ENCODE measurements at regions not wholly inside any gene's neighbourhood (a gene's known extent, or its start where the extent isn't known, plus 50 kb on each side); places are given as distances from the start of the nearest gene placed in this dataset.
"Not testable (repeated sequence)": the region's sequence is repeated elsewhere in the genome, so short reads cannot be mapped to it uniquely, and the experiment has no call there.

- DNase-seq, result no peak
These were observed 142.0 kb upstream of the MMADHC start for GRCh38 chr2:149729586-149729985.

- DNase-seq, result no peak
These were observed 140.4 kb upstream of the MMADHC start for GRCh38 chr2:149727927-149728326.

- no peak for DNase-seq
These were observed 137.7 kb upstream of the MMADHC start for GRCh38 chr2:149725234-149725633.

GRCh38 chr2:149724091-149724490 is 136.5 kb upstream of the MMADHC start:
- DNase-seq, result no peak

- DNase-seq, result no peak
These were observed 133.0 kb upstream of the MMADHC start for GRCh38 chr2:149720615-149721014.

GRCh38 chr2:149719695-149720094 is 132.1 kb upstream of the MMADHC start:
- DNase-seq, result no peak

GRCh38 chr2:149716687-149717086 is 129.1 kb upstream of the MMADHC start:
- no peak for DNase-seq

- no peak for DNase-seq
These were observed 128.3 kb upstream of the MMADHC start for GRCh38 chr2:149715894-149716293.

- peak; percentile 8 for DNase-seq
These were observed 127.5 kb upstream of the MMADHC start for GRCh38 chr2:149715005-149715592.

- no peak for DNase-seq
These were observed 122.1 kb upstream of the MMADHC start for GRCh38 chr2:149709496-149710263.

GRCh38 chr2:149703281-149703680 is 115.7 kb upstream of the MMADHC start:
- DNase-seq, result no peak

- no peak for DNase-seq
These were observed 115.0 kb upstream of the MMADHC start for GRCh38 chr2:149702571-149702970.

GRCh38 chr2:149701241-149701640 is 113.7 kb upstream of the MMADHC start:
- no peak for DNase-seq

- no peak for DNase-seq
These were observed 105.4 kb upstream of the MMADHC start for GRCh38 chr2:149692961-149693396.

GRCh38 chr2:149690825-149691224 is 103.2 kb upstream of the MMADHC start:
- DNase-seq, result no peak

GRCh38 chr2:149687052-149687427 is 99.5 kb upstream of the MMADHC start:
- DNase-seq, result no peak

- DNase-seq, result no peak
These were observed 98.8 kb upstream of the MMADHC start for GRCh38 chr2:149686136-149687051.

- DNase-seq, result not testable (repeated sequence)
These were observed 97.8 kb upstream of the MMADHC start for GRCh38 chr2:149685401-149685800.

- no peak for DNase-seq
These were observed 91.7 kb upstream of the MMADHC start for GRCh38 chr2:149679286-149679685.

GRCh38 chr2:149677416-149677815 is 89.8 kb upstream of the MMADHC start:
- DNase-seq, result no peak

- DNase-seq, result no peak
These were observed 82.5 kb upstream of the MMADHC start for GRCh38 chr2:149670086-149670485.

- no peak for DNase-seq
These were observed 79.3 kb upstream of the MMADHC start for GRCh38 chr2:149666809-149667320.

- no peak for DNase-seq
These were observed 77.3 kb upstream of the MMADHC start for GRCh38 chr2:149664896-149665295.

Measured in COR-L47 (cell line).